ENCODE measurements at regions not wholly inside any gene's neighbourhood (a gene's known extent, or its start where the extent isn't known, plus 50 kb on each side); places are given as distances from the start of the nearest gene placed in this dataset.

DNA sequence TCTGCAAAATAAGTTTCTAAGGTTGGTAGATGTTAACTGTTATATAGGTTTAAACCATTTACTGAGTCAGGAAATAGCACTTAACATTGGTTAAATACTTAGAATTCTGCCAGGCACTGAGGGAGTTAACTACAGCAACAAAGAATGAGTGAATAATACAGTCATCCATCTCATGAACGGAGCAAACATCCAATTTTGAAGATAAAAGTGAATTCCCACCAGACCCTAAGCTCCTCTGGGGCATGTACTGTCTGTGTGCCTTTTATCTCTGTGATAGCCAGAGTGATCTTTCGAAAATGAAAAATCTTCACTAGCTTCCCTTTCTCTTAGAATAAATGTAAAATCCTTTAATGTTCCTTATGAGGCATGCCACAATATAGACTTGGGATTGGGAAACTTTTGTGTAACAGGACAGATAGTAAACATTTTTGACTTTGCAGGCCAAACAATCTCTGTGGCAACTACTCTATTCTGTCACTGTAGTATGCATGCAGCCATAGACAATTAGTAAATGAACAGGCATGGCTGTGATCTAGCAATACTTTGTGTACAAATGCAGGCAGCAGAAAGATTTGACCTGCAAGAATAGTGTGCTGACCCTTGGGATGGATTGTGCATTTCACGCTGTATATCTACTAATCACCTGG is 294.5 kb upstream of the LMCD1 start:
- Histone ChIP-seq H3K9ac (ENCODE audit: low read length in 2 of 2) (no peak overlapping the region), H3K9me3 (ENCODE audit: control insufficient read depth in 2 of 2, low read length in 2 of 2) (no peaks in the 10 kb centered on the region), H3K4me3 (ENCODE audit: low read length in 2 of 2) (no peak overlapping the region), H3K4me1 (ENCODE audit: control insufficient read depth, insufficient read depth, low read length) (no peaks in the 10 kb centered on the region), H3K27ac (ENCODE audit: low read length) (no peak overlapping the region), H3K27me3 (ENCODE audit: control insufficient read depth in 1 of 2, insufficient read depth in 2 of 2, low read length in 2 of 2) (no peaks in the 10 kb centered on the region), H3K36me3 (ENCODE audit: control insufficient read depth in 2 of 2, insufficient read depth in 2 of 2, low read length in 2 of 2) (no peaks in the 10 kb centered on the region)

DNA sequence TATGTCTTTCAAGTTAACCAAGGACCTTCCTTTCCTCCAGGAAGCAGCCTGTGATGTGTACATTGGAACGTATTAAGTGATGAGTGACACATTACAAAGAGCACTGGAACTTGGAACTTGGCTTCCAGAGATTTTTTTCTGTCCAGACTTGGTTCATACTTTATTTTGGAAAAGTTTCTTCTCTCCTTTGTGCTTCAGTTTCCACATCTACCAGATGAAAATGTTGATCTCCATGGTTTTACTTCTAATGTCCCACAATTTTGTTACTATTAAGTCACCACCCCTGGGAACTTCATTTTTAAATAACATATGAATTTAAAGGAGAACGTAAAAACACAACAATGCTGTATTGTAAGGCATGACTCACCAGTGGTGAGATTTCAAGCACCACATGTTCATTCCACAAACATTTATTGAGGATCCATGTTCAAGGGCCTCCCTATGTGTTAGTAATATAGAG is 290.7 kb upstream of the LMCD1 start:
- Histone ChIP-seq H3K4me1 (ENCODE audit: control insufficient read depth, insufficient read depth, low read length) (no peaks in the 10 kb centered on the region), H3K27me3 (ENCODE audit: control insufficient read depth in 1 of 2, insufficient read depth in 2 of 2, low read length in 2 of 2) (no peaks in the 10 kb centered on the region), H3K36me3 (ENCODE audit: control insufficient read depth in 2 of 2, insufficient read depth in 2 of 2, low read length in 2 of 2) (no peaks in the 10 kb centered on the region), H3K9ac (ENCODE audit: low read length in 2 of 2) (no peak overlapping the region), H3K27ac (ENCODE audit: low read length) (no peak overlapping the region), H3K9me3 (ENCODE audit: control insufficient read depth in 2 of 2, low read length in 2 of 2) (no peaks in the 10 kb centered on the region), H3K4me3 (ENCODE audit: low read length in 2 of 2) (no peak overlapping the region)

DNA sequence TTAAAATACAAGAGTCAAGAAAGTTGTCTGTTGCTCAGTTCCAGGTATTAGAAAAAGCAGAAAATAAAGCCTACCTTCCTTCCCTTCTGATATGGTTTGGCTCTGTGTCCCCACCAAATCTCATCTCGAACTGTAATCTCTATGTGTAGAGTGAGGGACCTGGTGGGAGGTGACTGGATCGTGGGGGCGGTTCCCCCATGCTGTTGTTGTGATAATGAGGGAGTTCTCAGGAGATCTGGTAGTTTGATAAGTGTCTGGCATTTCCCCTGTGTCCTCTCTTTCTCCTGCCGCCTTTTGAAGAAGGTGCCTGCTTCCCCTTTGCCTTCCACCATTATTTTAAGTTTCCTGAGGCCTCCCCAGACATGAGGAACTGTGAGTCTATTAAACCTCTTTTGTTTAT is 288.8 kb upstream of the LMCD1 start:
- H3K36me3 ChIP-seq (ENCODE audit: control insufficient read depth in 2 of 2, insufficient read depth in 2 of 2, low read length in 2 of 2) = no peaks in the 10 kb centered on the region
- no peaks in the 10 kb centered on the region for H3K9me3 ChIP-seq (ENCODE audit: control insufficient read depth in 2 of 2, low read length in 2 of 2)
- H3K4me3 ChIP-seq (ENCODE audit: low read length in 2 of 2) = no peak overlapping the region
- no peaks in the 10 kb centered on the region for H3K27me3 ChIP-seq (ENCODE audit: control insufficient read depth in 1 of 2, insufficient read depth in 2 of 2, low read length in 2 of 2)
- H3K9ac ChIP-seq (ENCODE audit: low read length in 2 of 2) = no peak overlapping the region
- H3K4me1 ChIP-seq (ENCODE audit: control insufficient read depth, insufficient read depth, low read length) = no peaks in the 10 kb centered on the region
- no peak overlapping the region for H3K27ac ChIP-seq (ENCODE audit: low read length)

DNA sequence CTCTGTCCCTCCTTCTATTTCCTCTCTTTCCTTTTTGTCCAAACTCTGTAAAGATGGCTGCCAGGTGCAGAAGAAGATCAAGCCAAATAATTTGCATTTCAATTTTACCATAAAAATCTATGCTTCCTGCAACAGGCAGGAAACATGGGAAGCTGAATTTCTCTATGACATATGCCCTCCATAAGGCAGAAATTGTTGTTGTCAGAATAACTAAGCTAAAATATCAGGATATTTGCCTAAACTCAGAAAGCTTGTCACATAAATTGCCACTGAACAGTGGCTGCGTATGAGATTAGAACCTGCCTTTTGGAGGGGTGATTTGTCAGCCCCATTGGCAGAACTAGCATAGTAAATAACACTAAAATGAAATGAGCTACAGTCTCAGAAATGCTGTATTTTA is 288.3 kb upstream of the LMCD1 start:
- H3K4me3 ChIP-seq (ENCODE audit: low read length in 2 of 2) = no peak overlapping the region
- no peak overlapping the region for H3K9ac ChIP-seq (ENCODE audit: low read length in 2 of 2)

DNA sequence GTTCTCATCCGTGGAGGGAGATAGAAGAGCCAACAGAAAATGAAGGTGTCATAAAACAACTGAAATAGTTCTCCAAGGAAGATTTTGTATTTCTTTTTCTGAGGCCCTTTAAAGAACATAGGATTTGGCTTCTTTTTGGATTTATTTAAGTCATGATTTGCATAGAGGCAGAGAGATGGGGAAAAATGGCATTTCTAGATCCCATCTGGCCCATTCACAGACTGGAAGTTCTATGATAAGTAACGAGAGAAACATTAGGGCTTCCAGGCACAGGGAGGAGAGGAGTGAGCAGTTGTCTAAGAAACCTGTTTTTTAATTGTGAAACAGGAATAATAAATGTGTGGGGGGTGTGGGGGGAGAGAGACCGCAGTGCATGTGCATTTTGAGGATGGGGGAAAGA is 285.8 kb upstream of the LMCD1 start:
- no peak overlapping the region for H3K4me3 ChIP-seq (ENCODE audit: low read length in 2 of 2)
- no peaks in the 10 kb centered on the region for H3K4me1 ChIP-seq (ENCODE audit: control insufficient read depth, insufficient read depth, low read length)
- no peaks in the 10 kb centered on the region for H3K36me3 ChIP-seq (ENCODE audit: control insufficient read depth in 2 of 2, insufficient read depth in 2 of 2, low read length in 2 of 2)

More for the DNA sequence above, 288.3 kb upstream of the LMCD1 start:
- Histone ChIP-seq H3K36me3 (ENCODE audit: control insufficient read depth in 2 of 2, insufficient read depth in 2 of 2, low read length in 2 of 2) (no peaks in the 10 kb centered on the region), H3K4me1 (ENCODE audit: control insufficient read depth, insufficient read depth, low read length) (no peaks in the 10 kb centered on the region), H3K9me3 (ENCODE audit: control insufficient read depth in 2 of 2, low read length in 2 of 2) (no peaks in the 10 kb centered on the region), H3K27me3 (ENCODE audit: control insufficient read depth in 1 of 2, insufficient read depth in 2 of 2, low read length in 2 of 2) (no peaks in the 10 kb centered on the region), H3K27ac (ENCODE audit: low read length) (no peak overlapping the region)

DNA sequence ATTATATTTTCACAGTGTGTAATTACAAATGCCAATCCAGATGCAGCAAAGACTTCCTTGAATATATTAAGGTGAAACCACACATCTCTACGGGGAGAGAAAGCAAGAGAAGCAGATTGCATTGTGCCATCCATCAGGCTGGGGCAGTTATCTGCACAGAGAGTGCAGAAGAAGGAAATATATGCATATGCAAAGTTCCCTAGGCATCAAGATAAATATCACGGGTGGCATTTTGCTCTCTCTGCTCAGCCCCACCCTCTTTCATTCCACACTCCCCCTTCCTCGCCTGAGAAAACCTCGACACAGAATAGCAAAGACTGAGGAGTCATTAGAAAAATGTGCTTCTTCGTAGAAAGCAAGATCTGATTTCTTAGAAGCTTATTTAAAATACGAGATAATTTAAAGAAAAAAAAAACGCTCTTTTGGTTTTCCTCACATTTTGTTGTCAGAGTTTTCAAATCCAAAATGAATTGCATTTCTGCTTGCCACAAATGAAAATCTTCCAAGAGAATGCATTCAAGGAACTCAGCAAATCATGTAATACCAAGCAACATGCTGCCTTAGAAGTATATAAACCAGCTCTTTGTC is 283.2 kb upstream of the LMCD1 start:
- Histone ChIP-seq H3K36me3 (ENCODE audit: control insufficient read depth in 2 of 2, insufficient read depth in 2 of 2, low read length in 2 of 2) (no peaks in the 10 kb centered on the region), H3K4me1 (ENCODE audit: control insufficient read depth, insufficient read depth, low read length) (no peaks in the 10 kb centered on the region), H3K9me3 (ENCODE audit: control insufficient read depth in 2 of 2, low read length in 2 of 2) (no peaks in the 10 kb centered on the region), H3K27me3 (ENCODE audit: control insufficient read depth in 1 of 2, insufficient read depth in 2 of 2, low read length in 2 of 2) (no peaks in the 10 kb centered on the region), H3K4me3 (ENCODE audit: low read length in 2 of 2) (no peak overlapping the region), H3K9ac (ENCODE audit: low read length in 2 of 2) (no peak overlapping the region), H3K27ac (ENCODE audit: low read length) (no peak overlapping the region)

More for the DNA sequence above, 285.8 kb upstream of the LMCD1 start:
- no peaks in the 10 kb centered on the region for H3K9me3 ChIP-seq (ENCODE audit: control insufficient read depth in 2 of 2, low read length in 2 of 2)
- no peaks in the 10 kb centered on the region for H3K27me3 ChIP-seq (ENCODE audit: control insufficient read depth in 1 of 2, insufficient read depth in 2 of 2, low read length in 2 of 2)
- no peak overlapping the region for H3K9ac ChIP-seq (ENCODE audit: low read length in 2 of 2)
- no peak overlapping the region for H3K27ac ChIP-seq (ENCODE audit: low read length)

DNA sequence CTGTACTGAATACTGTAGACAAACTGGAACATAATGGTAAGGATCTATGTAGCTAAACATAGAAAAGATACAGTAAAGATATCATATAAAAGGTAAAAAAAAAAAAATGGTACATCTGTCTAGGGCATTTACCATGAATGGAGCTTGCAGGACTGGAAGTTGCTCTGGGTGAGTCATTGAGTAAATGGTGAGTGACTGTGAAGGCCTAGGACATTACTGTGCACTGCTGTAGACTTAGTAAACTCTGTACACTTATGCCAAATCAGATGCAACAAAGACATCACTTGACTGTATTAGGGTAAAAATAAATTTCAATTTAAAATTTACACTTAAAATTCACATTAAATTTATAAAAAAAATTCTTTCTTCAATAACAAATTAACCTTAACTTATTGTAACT is 281.3 kb upstream of the LMCD1 start:
- H3K27me3 ChIP-seq (ENCODE audit: control insufficient read depth in 1 of 2, insufficient read depth in 2 of 2, low read length in 2 of 2) = no peaks in the 10 kb centered on the region
- no peaks in the 10 kb centered on the region for H3K36me3 ChIP-seq (ENCODE audit: control insufficient read depth in 2 of 2, insufficient read depth in 2 of 2, low read length in 2 of 2)
- no peak overlapping the region for H3K4me3 ChIP-seq (ENCODE audit: low read length in 2 of 2)
- no peaks in the 10 kb centered on the region for H3K9me3 ChIP-seq (ENCODE audit: control insufficient read depth in 2 of 2, low read length in 2 of 2)
- no peak overlapping the region for H3K27ac ChIP-seq (ENCODE audit: low read length)
- no peak overlapping the region for H3K9ac ChIP-seq (ENCODE audit: low read length in 2 of 2)
- H3K4me1 ChIP-seq (ENCODE audit: control insufficient read depth, insufficient read depth, low read length) = no peaks in the 10 kb centered on the region

DNA sequence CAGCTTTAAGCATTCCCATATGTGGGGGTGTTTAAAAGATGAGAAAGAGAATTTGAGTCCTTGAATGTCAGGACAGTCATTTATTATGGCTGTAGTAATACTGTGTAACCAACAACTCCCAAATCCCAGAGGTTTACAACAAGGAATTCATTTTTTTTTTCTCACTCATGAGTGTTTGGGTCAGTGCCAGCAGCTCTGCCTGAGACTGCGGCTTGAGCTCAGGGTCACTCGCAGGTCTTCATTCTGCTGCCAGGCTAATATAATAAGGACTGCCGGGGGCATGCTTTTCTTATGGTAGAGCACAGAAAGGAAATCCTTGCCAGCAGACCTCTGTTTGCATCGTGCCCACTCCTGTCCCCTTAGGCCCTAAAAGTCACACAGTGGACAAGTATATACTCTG is 277.9 kb upstream of the LMCD1 start:
- no peak overlapping the region for H3K27ac ChIP-seq (ENCODE audit: low read length)
- no peaks in the 10 kb centered on the region for H3K4me1 ChIP-seq (ENCODE audit: control insufficient read depth, insufficient read depth, low read length)
- no peak overlapping the region for H3K9ac ChIP-seq (ENCODE audit: low read length in 2 of 2)
- H3K27me3 ChIP-seq (ENCODE audit: control insufficient read depth in 1 of 2, insufficient read depth in 2 of 2, low read length in 2 of 2) = no peaks in the 10 kb centered on the region
- no peaks in the 10 kb centered on the region for H3K9me3 ChIP-seq (ENCODE audit: control insufficient read depth in 2 of 2, low read length in 2 of 2)
- H3K4me3 ChIP-seq (ENCODE audit: low read length in 2 of 2) = no peak overlapping the region
- H3K36me3 ChIP-seq (ENCODE audit: control insufficient read depth in 2 of 2, insufficient read depth in 2 of 2, low read length in 2 of 2) = no peaks in the 10 kb centered on the region

DNA sequence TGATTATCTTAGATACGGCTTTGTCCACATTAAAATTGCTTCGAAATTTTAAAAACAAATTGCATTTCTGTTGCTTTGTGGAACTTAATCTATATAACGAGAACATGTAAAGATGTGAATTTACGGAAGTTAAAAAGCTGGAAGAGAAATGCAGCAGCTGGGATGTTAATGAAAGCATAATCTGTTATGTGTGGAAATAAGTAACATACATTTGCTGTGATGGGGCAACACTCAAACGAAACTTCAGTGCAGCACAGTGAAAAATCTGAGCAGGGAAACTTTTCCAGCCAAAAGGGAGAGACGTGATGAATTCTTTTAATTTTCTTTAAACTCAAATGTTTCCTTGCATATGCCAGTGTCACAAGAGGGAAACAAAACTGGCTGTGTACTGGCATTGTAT is 276.7 kb upstream of the LMCD1 start:
- H3K27ac ChIP-seq (ENCODE audit: low read length) = no peak overlapping the region
- no peaks in the 10 kb centered on the region for H3K27me3 ChIP-seq (ENCODE audit: control insufficient read depth in 1 of 2, insufficient read depth in 2 of 2, low read length in 2 of 2)
- no peaks in the 10 kb centered on the region for H3K4me1 ChIP-seq (ENCODE audit: control insufficient read depth, insufficient read depth, low read length)
- no peaks in the 10 kb centered on the region for H3K36me3 ChIP-seq (ENCODE audit: control insufficient read depth in 2 of 2, insufficient read depth in 2 of 2, low read length in 2 of 2)
- no peak overlapping the region for H3K4me3 ChIP-seq (ENCODE audit: low read length in 2 of 2)
- no peak overlapping the region for H3K9ac ChIP-seq (ENCODE audit: low read length in 2 of 2)
- H3K9me3 ChIP-seq (ENCODE audit: control insufficient read depth in 2 of 2, low read length in 2 of 2) = no peaks in the 10 kb centered on the region

DNA sequence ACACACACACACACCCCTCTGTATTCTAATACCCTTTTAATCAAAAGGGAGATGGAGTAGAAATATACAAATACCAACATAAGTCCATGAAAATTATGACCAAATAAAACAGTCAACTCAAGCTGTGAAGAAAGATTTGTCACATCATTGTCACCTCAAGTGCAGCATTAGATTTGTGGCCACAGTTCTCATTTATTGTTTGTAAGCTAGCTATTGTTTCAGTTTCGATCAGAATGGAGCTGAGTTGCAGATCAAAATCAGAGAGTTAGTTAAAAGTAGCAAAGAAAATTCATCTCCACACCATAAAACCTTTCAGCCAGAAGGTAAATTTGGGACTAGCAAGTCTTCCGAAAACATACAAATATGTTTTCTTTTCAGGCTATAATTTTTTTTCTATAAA is 267.7 kb upstream of the LMCD1 start:
- Histone ChIP-seq H3K27me3 (ENCODE audit: control insufficient read depth in 1 of 2, insufficient read depth in 2 of 2, low read length in 2 of 2) (no peaks in the 10 kb centered on the region), H3K9ac (ENCODE audit: low read length in 2 of 2) (no peak overlapping the region), H3K9me3 (ENCODE audit: control insufficient read depth in 2 of 2, low read length in 2 of 2) (no peaks in the 10 kb centered on the region)

DNA sequence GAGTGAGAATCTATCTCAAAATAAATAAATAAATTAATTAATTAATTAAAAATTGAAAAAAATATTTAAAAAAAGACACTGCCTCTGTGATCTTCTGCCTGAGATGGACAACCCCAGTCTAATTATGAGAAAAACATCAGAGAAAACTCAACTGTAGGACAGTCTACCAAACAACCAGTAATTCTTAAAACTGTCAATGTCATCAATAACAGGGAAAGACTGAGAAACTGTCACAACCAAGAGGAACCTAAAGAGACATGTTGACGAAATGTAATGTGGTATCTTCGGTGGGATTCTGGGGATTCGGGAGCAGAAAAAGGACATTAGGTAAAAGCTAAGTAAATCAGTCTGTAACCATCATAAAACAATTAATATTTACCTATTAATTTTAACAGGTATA is 265.4 kb upstream of the LMCD1 start:
- no peak overlapping the region for H3K4me3 ChIP-seq (ENCODE audit: low read length in 2 of 2)
- no peaks in the 10 kb centered on the region for H3K9me3 ChIP-seq (ENCODE audit: control insufficient read depth in 2 of 2, low read length in 2 of 2)
- no peaks in the 10 kb centered on the region for H3K27me3 ChIP-seq (ENCODE audit: control insufficient read depth in 1 of 2, insufficient read depth in 2 of 2, low read length in 2 of 2)
- no peaks in the 10 kb centered on the region for H3K36me3 ChIP-seq (ENCODE audit: control insufficient read depth in 2 of 2, insufficient read depth in 2 of 2, low read length in 2 of 2)
- no peak overlapping the region for H3K27ac ChIP-seq (ENCODE audit: low read length)
- no peaks in the 10 kb centered on the region for H3K4me1 ChIP-seq (ENCODE audit: control insufficient read depth, insufficient read depth, low read length)
- no peak overlapping the region for H3K9ac ChIP-seq (ENCODE audit: low read length in 2 of 2)

More for the DNA sequence above, 267.7 kb upstream of the LMCD1 start:
- no peak overlapping the region for H3K27ac ChIP-seq (ENCODE audit: low read length)
- no peak overlapping the region for H3K4me3 ChIP-seq (ENCODE audit: low read length in 2 of 2)
- H3K4me1 ChIP-seq (ENCODE audit: control insufficient read depth, insufficient read depth, low read length) = no peaks in the 10 kb centered on the region
- H3K36me3 ChIP-seq (ENCODE audit: control insufficient read depth in 2 of 2, insufficient read depth in 2 of 2, low read length in 2 of 2) = no peaks in the 10 kb centered on the region

Measured in stomach smooth muscle (tissue), 2 donors.